ENCODE measurements at regions not wholly inside any gene's neighbourhood (a gene's known extent, or its start where the extent isn't known, plus 50 kb on each side); places are given as distances from the start of the nearest gene placed in this dataset.

- no peak for TF ChIP-seq CTCF (IDR thresholded peaks at IDR 0.05)
- TF ChIP-seq POLR2A (IDR thresholded peaks at IDR 0.05) = no peak
These were observed 218.1 kb upstream of the NREP start for GRCh38 chr5:111975133-111975532.
